A673 (cell line): ENCODE measurements at regions not wholly inside any gene's neighbourhood (a gene's known extent, or its start where the extent isn't known, plus 50 kb on each side); places are given as distances from the start of the nearest gene placed in this dataset.
"Not testable (repeated sequence)": the region's sequence is repeated elsewhere in the genome, so short reads cannot be mapped to it uniquely, and the experiment has no call there.

ENCODE experiments used
- CTCF ChIP-seq: fragments of 300-800, 200-600 bp; sonication (generic); conservative IDR thresholded peaks from 2 replicates; pipeline ENCODE4 v1.5.1; 2017; ENCODE audit warnings: low read depth, mild to moderate bottlenecking, antibody characterized with exemption, low read length, moderate library complexity, mixed read lengths
- EZH2 ChIP-seq: fragments of 200-600 bp; sonication (generic); IDR thresholded peaks from 2 replicates; pipeline ENCODE4 v1.6.1; 2017; ENCODE audit warnings: borderline replicate concordance, low read depth, mild to moderate bottlenecking, mixed read lengths, antibody characterized with exemption, low read length; ENCODE audit not compliant: poor library complexity, severe bottlenecking

- TF ChIP-seq CTCF, EZH2: not testable (repeated sequence)
Observed at GRCh38 chr6:121798126-121798525, 362.7 kb downstream of the GJA1 start.
